HG02870 (cell line): ENCODE measurements at regions not wholly inside any gene's neighbourhood (a gene's known extent, or its start where the extent isn't known, plus 50 kb on each side); places are given as distances from the start of the nearest gene placed in this dataset.

ENCODE experiments used
- ATAC-seq: cut with Tn5 transposase; IDR thresholded peaks from one replicate; pipeline ENCODE4 v1.9.1; 2021; ENCODE audit warnings: mild to moderate bottlenecking, moderate library complexity; ENCODE audit not compliant: unreplicated experiment

- ATAC-seq: no peak
These were observed 84.2 kb upstream of the SEMA6A start for GRCh38 chr5:116658830-116659229.

GRCh38 chr5:116658141-116658540, 83.5 kb upstream of the SEMA6A start:
- no peak for ATAC-seq

- ATAC-seq: no peak
These were observed 80.8 kb upstream of the SEMA6A start for GRCh38 chr5:116655431-116655830.

GRCh38 chr5:116654925-116655324, 80.3 kb upstream of the SEMA6A start:
- ATAC-seq: no peak

- no peak for ATAC-seq
These were observed 78.3 kb upstream of the SEMA6A start for GRCh38 chr5:116652903-116653302.

GRCh38 chr5:116652196-116652729, 77.6 kb upstream of the SEMA6A start:
- peak; percentile 93 for ATAC-seq

- ATAC-seq: no peak
These were observed 77.0 kb upstream of the SEMA6A start for GRCh38 chr5:116651653-116652052.

- ATAC-seq: no peak
These were observed 76.3 kb upstream of the SEMA6A start for GRCh38 chr5:116650964-116651363.

GRCh38 chr5:116650544-116650943, 75.9 kb upstream of the SEMA6A start:
- no peak for ATAC-seq

GRCh38 chr5:116646611-116647289, 72.1 kb upstream of the SEMA6A start:
- ATAC-seq: no peak

- peak; percentile 89 for ATAC-seq
These were observed 71.0 kb upstream of the SEMA6A start for GRCh38 chr5:116645627-116646026.

- no peak for ATAC-seq
These were observed 65.6 kb upstream of the SEMA6A start for GRCh38 chr5:116640236-116640635.

- ATAC-seq: no peak
These were observed 62.6 kb upstream of the SEMA6A start for GRCh38 chr5:116637149-116637740.

GRCh38 chr5:116632890-116633289, 58.3 kb upstream of the SEMA6A start:
- ATAC-seq: peak; percentile 66

- ATAC-seq: no peak
These were observed 56.5 kb upstream of the SEMA6A start for GRCh38 chr5:116631147-116631546.

GRCh38 chr5:116629168-116629567, 54.5 kb upstream of the SEMA6A start:
- ATAC-seq: no peak

- peak; percentile 99 for ATAC-seq
These were observed 52.5 kb upstream of the SEMA6A start for GRCh38 chr5:116626945-116627679.

GRCh38 chr5:116626272-116626723, 51.7 kb upstream of the SEMA6A start:
- ATAC-seq: no peak
